K562 (cell line): ENCODE measurements at regions not wholly inside any gene's neighbourhood (a gene's known extent, or its start where the extent isn't known, plus 50 kb on each side); places are given as distances from the start of the nearest gene placed in this dataset.

Experiments used
- ATAC-seq: fragments of 200-7000 bp; cut with Tn5 transposase; 3 replicates; pipeline ENCODE4 v1.9.1; 2020; ENCODE audit warnings: moderate library complexity
- BruUV-seq: library from RNA; stranded (reverse); fragments of 400-500 nt; replicated peaks from 2 replicates; lab custom pipeline; 2021; lab: Mats Ljungman, UMichigan
- CTCF ChIA-PET: fragments of 300-600 bp; formaldehyde crosslinking; extraction: SDS; loops from one replicate; lab custom pipeline; 2021; ENCODE audit warnings: low intra/inter-chr PET ratio; lab: Yijun Ruan, JAX
- POLR2A ChIA-PET: fragments of 300-600, 350-650 bp; sonication (Branson Sonifier 250); formaldehyde crosslinking; extraction: SDS; loops from one replicate; lab custom pipeline; 2021; ENCODE audit warnings: antibody characterized with exemption, inconsistent platforms; lab: Yijun Ruan, JAX
- DNase-seq, 4 experiments: peaks; one replicate each; pipeline versions ENCODE4 v3.0.0 to v3.0.0-alpha.2; 2011 to 2018; ENCODE audit warnings: low spot score in 3 of 4, mixed read lengths in 3 of 4; ENCODE audit errors: extremely low read depth in 1 of 4
- FAIRE-seq: peaks from 2 replicates; lab custom pipeline; 2011; peaks lifted over from hg19 to GRCh38; lab: Jason Lieb, UNC
- H2AFZ ChIP-seq: 2 replicates; pipeline ENCODE4 v1.6.0; 2011; ENCODE audit warnings: low read depth, low read length, control low read depth, inconsistent platforms
- H3K27ac ChIP-seq: fragments of 200-600 bp; 3 replicates; pipeline ENCODE4 v1.8.0; 2011; ENCODE audit warnings: low read depth, mild to moderate bottlenecking, control low read depth, inconsistent platforms, low read length, moderate library complexity, mixed read lengths; ENCODE audit errors: extremely low read depth
- H3K27me3 ChIP-seq, 2 experiments: fragments of 300-600 bp in 1 of 2; 2 replicates in 1 of 2; 3 replicates in 1 of 2; pipeline versions ENCODE4 v1.6.0 to v1.8.0; 2011; ENCODE audit warnings: inconsistent platforms in 2 of 2, low read length in 2 of 2, mild to moderate bottlenecking in 1 of 2, mixed read lengths in 1 of 2, moderate library complexity in 1 of 2; ENCODE audit not compliant: control insufficient read depth in 2 of 2, insufficient read depth in 2 of 2
- H3K36me3 ChIP-seq: fragments of 300-600 bp; 3 replicates; pipeline ENCODE4 v1.8.0; 2011; ENCODE audit warnings: mild to moderate bottlenecking, low read length, inconsistent platforms; ENCODE audit not compliant: control insufficient read depth, insufficient read depth
- H3K4me1 ChIP-seq, 2 experiments: fragments of 200-600 bp in 1 of 2; replicated peaks in 1 of 2; 2 replicates in 1 of 2; 3 replicates in 1 of 2; pipeline versions ENCODE4 v1.5.1 to v1.8.0; 2011; ENCODE audit warnings: inconsistent platforms in 2 of 2, low read length in 2 of 2, mild to moderate bottlenecking in 1 of 2, mixed read lengths in 1 of 2, moderate library complexity in 1 of 2; ENCODE audit not compliant: control insufficient read depth in 2 of 2, insufficient read depth in 2 of 2
- H3K4me2 ChIP-seq: 2 replicates; pipeline ENCODE4 v1.6.1; 2011; ENCODE audit warnings: low read length, control low read depth, inconsistent platforms, mixed read lengths; ENCODE audit not compliant: insufficient read depth
- H3K4me3 ChIP-seq: fragments of 200-600 bp; sonication (generic), shearing (Covaris generic); 2 replicates; pipeline ENCODE4 v1.5.1; 2016; ENCODE audit warnings: control low read depth, inconsistent platforms
- H3K79me2 ChIP-seq: fragments of 200-600 bp; 3 replicates; pipeline ENCODE4 v1.8.0; 2011; ENCODE audit warnings: low read length, inconsistent platforms; ENCODE audit not compliant: control insufficient read depth, insufficient read depth
- H3K9ac ChIP-seq, 2 experiments: 2 replicates each; pipeline versions ENCODE4 v1.6.0 to v1.6.1; 2011; ENCODE audit warnings: low read depth in 2 of 2, low read length in 2 of 2, control low read depth in 1 of 2, inconsistent platforms in 1 of 2, mild to moderate bottlenecking in 1 of 2, mixed read lengths in 1 of 2; ENCODE audit not compliant: insufficient read depth in 1 of 2
- H3K9me1 ChIP-seq: one replicate; pipeline ENCODE4 v1.6.0; 2011; ENCODE audit warnings: inconsistent platforms, mild to moderate bottlenecking, low read length, moderate library complexity; ENCODE audit not compliant: control insufficient read depth, insufficient read depth
- H3K9me3 ChIP-seq: replicated peaks from 2 replicates; pipeline ENCODE4 v1.5.1; 2011; ENCODE audit warnings: low read depth, low read length, inconsistent platforms; ENCODE audit not compliant: control insufficient read depth, insufficient read depth
- H4K20me1 ChIP-seq: replicated peaks from 2 replicates; pipeline ENCODE4 v1.6.1; 2011; ENCODE audit warnings: low read length, inconsistent platforms, mixed read lengths; ENCODE audit not compliant: control insufficient read depth, insufficient read depth
- DACH1 ChIP-seq: fragments of 450-650 bp; IDR thresholded peaks from 2 replicates; pipeline ENCODE4 v1.6.1; 2018; ENCODE audit not compliant: partially characterized antibody
- DNMT1 ChIP-seq: fragments of 450-650 bp; IDR thresholded peaks from 2 replicates; pipeline ENCODE4 v1.6.1; 2016; ENCODE audit warnings: antibody characterized with exemption, mild to moderate bottlenecking
- MITF ChIP-seq: IDR thresholded peaks from 2 replicates; pipeline ENCODE4 v1.6.1; 2014; ENCODE audit warnings: antibody characterized with exemption
- NUFIP1 ChIP-seq: fragments of 450-650 bp; IDR thresholded peaks from 2 replicates; pipeline ENCODE4 v1.6.1; 2018; ENCODE audit not compliant: partially characterized antibody
- PBX2 ChIP-seq, 2 experiments: IDR thresholded peaks in 1 of 2; conservative IDR thresholded peaks in 1 of 2; 2 replicates each; pipeline ENCODE4 v1.6.1; 2016; ENCODE audit warnings: low read depth in 2 of 2, mild to moderate bottlenecking in 1 of 2, missing compliant biosample characterization in 1 of 2, missing genetic modification characterization in 1 of 2, moderate library complexity in 1 of 2
- POLR2B ChIP-seq: fragments of 450-650 bp; IDR thresholded peaks from 2 replicates; pipeline ENCODE4 v1.6.1; 2018; ENCODE audit warnings: low read depth; ENCODE audit not compliant: partially characterized antibody
- SMARCA5 ChIP-seq: fragments of 450-650 bp; IDR thresholded peaks from 2 replicates; pipeline ENCODE4 v1.6.1; 2016
- WGBS: fragments of 100-300 bp; shearing (Covaris generic); methylation state at CpG from one replicate; pipeline ENCODE4 v1.1.6; 2016; ENCODE audit warnings: low coverage, mixed read lengths; ENCODE audit not compliant: insufficient coverage; ENCODE audit errors: missing lambda C conversion rate; 5-methylcytosine and 5-hydroxymethylcytosine counted together
- in situ Hi-C: fragments of 300-500 bp; cut with MboI; formaldehyde crosslinking; loops from 4 replicates; pipeline ENCODE4 v1.15.0; 2018; ENCODE audit warnings: inconsistent platforms, mixed read lengths
- intact Hi-C: fragments of 100-400 bp; cut with micrococcal nuclease; formaldehyde crosslinking; loops from 2 replicates; pipeline ENCODE4 v1.14.2; 2022

- no TSS peak for BruUV-seq
- FAIRE-seq: no peak
- 4% methylated on average over 2 of the region's 2 CpGs for WGBS
- Histone ChIP-seq H3K79me2 (no peaks in the 10 kb centered on the region), H3K4me3 (no peak overlapping the region), H3K36me3 (no peaks in the 10 kb centered on the region), H3K9ac (no peak overlapping the region), H3K27ac (no peak overlapping the region), H3K9me3 (no peaks in the 10 kb centered on the region), H3K27me3 (peaks cover 0 to 6% of the 10 kb centered on the region in 2 experiments; a peak in 3 of 5 replicates)
- intact Hi-C loops: no loop called here
- TF ChIP-seq DACH1 (no peak), MITF (no peak)
- TF ChIP-seq, all 486 proteins: peak for 0
- in situ Hi-C loops: no loop called here
- CTCF ChIA-PET: no interaction called here
- no peaks in the 10 kb centered on the region for H3K9me1 ChIP-seq
- ATAC-seq: no peak
- DNase-seq: no peak
- no peak overlapping the region for H2AFZ ChIP-seq
- no peaks in the 10 kb centered on the region for H3K4me1 ChIP-seq
- H4K20me1 ChIP-seq: no peaks in the 10 kb centered on the region
- no peak overlapping the region for H3K4me2 ChIP-seq
- POLR2A ChIA-PET: no interaction called here
Observed at GRCh38 chr3:72682936-72683452, 165.3 kb downstream of the SHQ1 start.

- no peak overlapping the region for H3K4me2 ChIP-seq
- FAIRE-seq (no peak), ATAC-seq (no peak), DNase-seq (no peak)
- ChIA-PET CTCF (no interaction called here), POLR2A (interaction anchor here (0.6 kb wide), 1 partner anchor 564 kb away, joined by 3 read pairs; no protein-coding TSS in a partner anchor)
- peaks cover 0 to 6% of the 10 kb centered on the region in 2 experiments; a peak in 3 of 5 replicates for H3K27me3 ChIP-seq
- H3K9me3 ChIP-seq: no peaks in the 10 kb centered on the region
- H3K79me2 ChIP-seq: no peaks in the 10 kb centered on the region
- intact Hi-C loops (no loop called here), in situ Hi-C loops (no loop called here)
- H2AFZ ChIP-seq: no peak overlapping the region
- no peaks in the 10 kb centered on the region for H4K20me1 ChIP-seq
- no peak overlapping the region for H3K4me3 ChIP-seq
- no peaks in the 10 kb centered on the region for H3K36me3 ChIP-seq
- no peak overlapping the region for H3K27ac ChIP-seq
- no peaks in the 10 kb centered on the region for H3K4me1 ChIP-seq
- TF ChIP-seq NUFIP1 (no peak), SMARCA5 (no peak), PBX2 (CRISPR knock-in tag; IDR thresholded peaks at IDR 0.05; ENCODE audit: low read depth) (no peak), PBX2 (tag; conservative IDR thresholded peaks at IDR 0.05; ENCODE audit: low read depth) (peak; percentile 45), DNMT1 (no peak), POLR2B (no peak)
- WGBS: 13% methylated on average over 6 of the region's 6 CpGs
- H3K9me1 ChIP-seq: no peaks in the 10 kb centered on the region
- H3K9ac ChIP-seq: no peak overlapping the region
- BruUV-seq: no TSS peak
Observed at GRCh38 chr3:72681598-72681997, 166.6 kb downstream of the SHQ1 start.
